HG03520 (cell line): ENCODE measurements at regions not wholly inside any gene's neighbourhood (a gene's known extent, or its start where the extent isn't known, plus 50 kb on each side); places are given as distances from the start of the nearest gene placed in this dataset.
A peak's percentile ranks its signal among the peaks of the same experiment; 100 is the strongest.

Experiments used
- ATAC-seq: cut with Tn5 transposase; IDR thresholded peaks from one replicate; pipeline ENCODE4 v1.9.1; 2021; ENCODE audit warnings: mild to moderate bottlenecking, moderate library complexity; ENCODE audit not compliant: unreplicated experiment

DNA sequence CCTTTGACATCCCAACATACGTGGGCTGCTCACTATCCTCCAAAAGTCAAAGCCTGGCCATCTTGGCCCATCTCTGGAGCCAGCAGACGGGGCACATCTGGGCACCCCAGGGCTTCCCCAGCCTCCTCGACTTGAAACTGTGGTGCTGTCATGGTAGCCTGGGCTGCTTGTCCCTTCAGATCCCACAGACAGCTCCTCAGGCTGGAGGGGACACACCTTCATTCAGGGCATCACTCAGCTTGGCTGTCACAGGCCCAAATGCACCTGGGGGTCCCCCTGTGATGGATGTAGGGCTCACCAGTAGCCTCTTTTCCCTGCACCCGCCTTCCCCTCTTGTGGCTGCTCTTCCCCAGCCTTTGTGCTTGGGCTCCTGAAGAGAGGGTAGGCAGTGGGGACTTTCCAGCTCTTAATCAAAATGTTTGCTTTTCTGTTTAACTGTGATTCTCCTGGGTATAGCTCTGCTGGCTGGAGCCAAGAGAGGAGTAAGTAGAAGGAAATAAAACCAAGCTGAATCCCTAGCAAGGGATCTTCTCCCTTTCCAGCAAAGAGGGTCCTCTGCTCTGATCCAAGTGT, 92.3 kb downstream of the GYPC start:
- ATAC-seq = no peak

DNA sequence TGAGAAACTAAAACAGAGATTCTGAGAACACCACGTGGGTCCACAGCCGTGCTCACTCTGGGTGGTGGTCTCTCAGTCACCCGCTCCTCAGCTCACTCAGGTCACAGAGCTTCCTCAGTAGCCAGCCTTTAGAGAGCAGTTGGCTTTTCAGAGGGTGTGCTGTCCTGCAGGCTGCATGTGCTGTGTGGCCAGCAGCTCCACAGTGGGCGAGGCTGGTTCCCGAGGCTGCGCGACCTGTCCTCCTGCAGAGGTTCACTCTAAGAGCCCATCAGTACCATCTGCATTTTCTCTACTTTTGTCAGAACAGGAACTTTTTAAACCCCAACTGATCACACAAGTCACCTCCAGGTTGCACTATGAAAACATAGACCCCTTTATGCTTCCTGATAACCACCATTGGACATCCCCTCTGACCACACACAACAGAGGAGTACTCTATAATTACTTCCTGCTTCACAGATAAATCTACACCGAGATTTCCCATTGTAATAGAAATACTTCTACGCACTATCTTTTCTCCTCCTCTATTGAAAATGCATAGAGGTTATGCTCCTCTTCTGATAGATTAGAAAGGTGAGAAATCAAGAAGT, 93.1 kb downstream of the GYPC start:
- peak; percentile 57 for ATAC-seq

DNA sequence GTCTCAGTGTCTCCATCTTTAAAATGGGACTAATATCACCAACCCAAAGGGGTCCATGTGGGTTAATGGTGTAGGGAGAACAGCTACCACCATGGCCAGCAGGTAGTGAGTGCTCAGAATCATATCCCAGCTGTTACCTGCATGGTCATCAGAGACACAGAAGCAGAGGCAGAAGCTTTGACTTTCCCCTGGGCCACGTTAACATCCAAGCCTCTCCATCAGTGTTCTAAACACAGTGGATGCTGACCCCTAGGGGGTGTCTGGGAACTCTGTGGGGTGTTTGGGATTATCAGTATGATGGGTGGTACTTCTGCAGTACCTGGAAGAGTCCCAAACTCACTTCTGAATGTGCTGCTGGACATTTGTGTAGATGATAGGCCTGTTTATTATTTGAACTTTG, 93.6 kb downstream of the GYPC start:
- peak; percentile 45 for ATAC-seq

DNA sequence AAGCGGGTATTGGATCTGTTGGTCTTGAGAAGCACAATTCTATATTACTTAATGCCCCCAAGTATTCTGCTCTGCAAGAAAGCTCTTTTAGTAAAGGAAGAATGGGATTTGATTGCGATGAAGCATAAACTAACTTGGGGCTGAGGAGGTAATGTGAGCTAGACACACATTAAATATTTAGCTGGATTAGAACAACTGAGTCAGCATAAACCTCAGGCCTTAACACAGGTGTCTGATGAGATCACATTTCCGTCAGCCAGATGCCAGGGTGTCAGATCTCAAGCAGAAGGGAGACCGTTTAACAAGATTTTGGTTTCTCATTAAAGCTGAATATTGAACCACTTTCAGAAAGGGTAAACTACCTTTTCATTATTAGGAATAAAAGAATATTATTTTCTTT, 94.5 kb downstream of the GYPC start:
- no peak for ATAC-seq

DNA sequence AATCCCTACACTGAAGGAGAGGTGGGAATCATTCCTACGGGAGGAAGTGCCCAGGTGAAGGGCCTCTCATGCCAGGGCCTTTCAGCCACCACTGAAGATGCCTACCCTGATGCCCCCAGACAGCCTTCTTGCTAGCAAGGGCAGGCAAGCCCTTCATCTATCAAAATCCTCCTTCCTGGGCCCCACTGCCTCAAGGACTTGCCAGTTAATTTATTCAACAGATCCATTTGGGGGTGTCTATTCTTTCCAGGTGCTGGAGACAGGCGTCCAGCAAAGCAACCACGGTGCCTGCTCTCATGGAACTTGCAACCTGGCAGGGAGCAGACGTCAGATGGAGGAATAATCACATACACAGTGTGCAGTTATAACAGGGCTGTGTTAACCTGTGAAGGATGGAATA, 95.5 kb downstream of the GYPC start:
- no peak for ATAC-seq

DNA sequence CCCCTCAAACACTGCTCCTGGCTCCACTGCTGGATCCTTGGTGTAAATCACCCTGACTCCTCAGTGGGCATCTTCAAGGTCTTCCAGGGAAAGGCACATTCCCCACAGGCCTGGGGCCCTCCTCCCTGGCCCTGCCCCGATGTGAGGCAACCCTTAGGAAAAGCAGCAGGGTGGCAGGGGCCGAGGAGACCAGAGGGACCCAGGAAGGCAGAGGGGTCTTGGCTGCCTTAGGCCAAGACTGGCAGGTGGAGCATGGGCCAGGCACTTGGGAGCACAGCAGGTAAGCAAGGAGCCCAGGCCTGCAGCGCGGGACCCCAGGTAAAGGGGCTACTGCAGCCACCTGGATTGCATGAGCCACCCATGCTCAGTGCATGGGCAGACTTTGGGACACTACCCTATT, 96.9 kb downstream of the GYPC start:
- no peak for ATAC-seq

DNA sequence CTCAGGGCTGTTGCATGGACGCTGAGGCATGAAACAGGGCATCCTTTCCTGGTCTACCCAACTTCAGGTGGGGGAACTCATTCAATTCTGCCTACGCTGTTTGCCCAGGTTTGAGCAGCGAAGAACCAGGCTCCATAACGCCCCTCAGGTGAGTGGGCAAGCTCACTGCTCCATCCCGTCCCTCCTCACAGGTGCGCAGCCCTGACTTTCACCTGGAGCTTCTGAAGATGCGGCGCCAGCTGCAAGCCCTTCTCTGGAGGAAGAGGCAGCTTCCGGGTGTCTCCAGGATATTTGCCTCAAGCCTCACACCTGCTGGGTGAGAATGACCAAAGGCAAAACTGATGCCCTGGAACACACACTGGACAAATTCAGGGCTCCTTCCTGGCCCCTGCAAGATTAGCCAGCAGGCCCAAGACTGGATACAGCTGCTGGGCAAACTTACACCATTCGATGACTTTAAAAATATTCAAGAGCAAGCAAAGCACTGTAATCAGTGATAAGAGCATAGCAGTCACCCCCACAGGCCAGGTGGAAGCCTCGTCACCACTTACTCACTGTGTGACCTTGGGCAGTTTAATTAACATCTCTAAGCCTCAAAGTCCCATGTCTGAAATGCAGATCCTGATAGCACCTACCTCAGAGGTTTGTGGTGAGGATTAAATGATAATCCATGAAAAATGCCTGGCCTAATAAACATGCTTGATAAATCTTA, 97.7 kb downstream of the GYPC start:
- no peak for ATAC-seq

DNA sequence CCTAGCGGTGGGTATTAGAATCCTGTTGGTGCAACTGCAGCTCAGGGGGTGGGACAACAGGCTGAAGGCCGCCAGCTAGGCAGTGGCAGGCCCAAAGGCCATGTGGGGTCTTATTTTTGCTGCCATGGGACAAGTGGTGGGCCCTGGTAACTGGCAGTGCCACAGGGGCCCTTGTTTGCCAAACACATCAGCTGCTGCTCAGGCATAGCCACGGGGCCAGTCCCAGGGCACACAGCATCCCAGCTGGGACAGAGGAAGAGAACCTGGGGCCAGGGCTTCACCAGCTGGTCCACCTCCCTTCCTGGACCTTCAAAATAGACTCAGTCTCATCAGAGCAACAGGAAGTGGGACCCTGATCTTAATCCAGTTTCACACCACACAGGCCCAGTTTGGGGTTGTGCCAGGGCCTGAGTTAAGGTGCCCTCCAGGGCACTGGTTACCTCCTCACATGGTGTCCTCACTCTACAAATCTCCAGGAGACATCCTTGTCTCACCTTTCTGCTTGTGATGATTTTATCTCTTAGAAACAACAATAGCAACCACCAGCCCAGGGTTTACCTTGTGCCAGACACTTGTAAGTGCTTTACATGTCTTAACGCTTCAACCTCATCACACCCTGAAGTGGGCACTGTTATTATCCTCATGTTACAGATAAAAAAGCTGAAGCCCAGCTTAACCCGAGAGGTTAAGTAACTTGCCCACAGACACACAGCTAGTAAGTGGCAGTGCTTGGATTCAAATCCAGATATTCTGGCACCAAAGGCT, 98.5 kb downstream of the GYPC start:
- no peak for ATAC-seq

DNA sequence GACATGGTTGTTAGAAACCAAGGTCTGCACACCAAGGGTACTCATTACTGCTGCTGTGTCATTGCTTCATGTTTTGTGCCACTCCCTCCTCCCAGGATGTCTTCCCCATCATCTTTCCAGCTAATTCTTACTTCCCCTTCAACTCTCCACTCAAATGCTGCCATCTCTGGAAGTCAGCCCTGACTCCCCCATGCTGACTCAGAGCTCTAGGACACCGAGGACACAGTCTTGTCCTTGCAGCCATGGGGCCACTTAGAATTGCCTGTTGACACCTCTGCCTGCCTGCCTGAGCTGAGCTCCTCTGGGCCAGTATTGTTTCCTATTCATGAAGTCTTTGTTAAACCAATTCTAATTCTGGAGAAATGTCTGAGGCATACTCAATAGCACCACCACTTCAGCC, 100.2 kb downstream of the GYPC start:
- ATAC-seq = no peak

DNA sequence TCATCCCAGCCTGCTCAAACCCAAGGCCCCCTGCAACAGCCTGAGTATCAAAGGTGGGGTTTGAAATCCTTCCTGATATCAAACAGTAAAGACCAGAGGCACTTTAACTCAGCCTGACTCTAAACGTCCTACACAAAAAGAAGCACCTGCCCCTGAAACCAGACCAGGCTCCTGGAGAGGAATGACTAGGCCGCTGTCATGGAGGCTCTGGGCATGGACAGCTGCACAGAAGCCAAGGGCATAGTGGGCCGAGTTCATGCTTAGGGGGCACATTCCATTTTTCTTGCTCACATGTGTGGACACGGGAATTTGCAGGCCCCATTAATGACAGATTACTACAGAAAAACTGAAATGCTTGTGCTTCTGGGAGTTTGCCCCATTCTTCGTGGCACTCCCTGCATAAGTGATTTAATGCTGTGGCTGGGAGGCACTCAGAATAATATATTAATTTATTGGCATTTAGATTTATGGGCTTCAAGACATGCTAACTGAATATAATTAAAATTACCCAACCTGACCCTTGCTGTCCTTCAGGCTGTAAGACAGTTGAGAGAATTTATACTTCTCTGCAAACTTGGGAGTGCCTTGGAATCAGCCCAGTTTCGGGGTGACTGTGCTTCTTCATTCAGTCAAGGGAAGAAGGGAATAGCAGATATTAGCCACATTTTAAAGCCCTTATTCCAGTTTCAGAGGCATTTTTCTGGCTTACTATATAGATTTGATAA, 105.5 kb downstream of the GYPC start:
- ATAC-seq = no peak

DNA sequence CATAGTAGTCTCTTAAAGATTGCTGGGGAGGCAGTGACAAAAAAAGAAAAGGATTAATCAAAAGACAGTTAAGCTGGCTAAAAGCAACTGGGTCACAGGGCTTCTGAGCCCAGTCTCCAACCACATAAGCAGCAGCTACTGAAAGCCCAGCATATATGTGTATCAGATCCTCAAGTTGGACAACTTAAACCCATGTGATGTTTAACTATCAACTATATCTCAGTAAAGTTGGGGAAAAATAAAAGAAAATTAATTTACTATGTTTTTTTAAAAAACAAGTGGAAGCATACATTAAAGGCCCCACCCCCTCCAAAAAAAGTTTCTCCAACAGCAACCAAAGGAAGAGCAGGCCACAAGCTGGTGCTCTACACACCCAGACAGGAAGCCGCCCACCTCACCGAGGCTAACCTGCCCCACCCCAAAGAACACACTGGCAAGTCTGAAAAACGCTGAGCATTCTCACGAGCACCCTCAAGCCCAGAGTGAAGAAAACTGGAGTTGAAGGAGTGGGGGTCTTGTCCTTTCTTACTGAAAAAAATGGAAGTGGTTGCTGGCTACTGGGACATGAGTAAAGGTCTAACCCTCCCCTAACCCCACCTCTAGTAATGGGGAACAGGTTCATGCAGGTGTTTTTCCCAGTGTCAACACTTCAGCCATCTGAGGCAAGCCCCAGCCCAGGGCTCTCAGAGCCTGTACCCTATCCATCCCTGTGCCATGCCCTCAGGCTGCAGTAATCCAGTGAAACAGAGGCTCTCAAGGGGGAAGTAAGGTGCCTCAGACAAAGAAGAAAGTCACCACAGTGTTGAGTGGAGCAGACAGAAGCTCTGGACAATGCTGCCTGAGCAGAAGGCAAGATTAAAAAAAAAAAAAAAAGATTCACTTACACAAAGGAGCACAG, 106.3 kb downstream of the GYPC start:
- ATAC-seq = peak; percentile 49

DNA sequence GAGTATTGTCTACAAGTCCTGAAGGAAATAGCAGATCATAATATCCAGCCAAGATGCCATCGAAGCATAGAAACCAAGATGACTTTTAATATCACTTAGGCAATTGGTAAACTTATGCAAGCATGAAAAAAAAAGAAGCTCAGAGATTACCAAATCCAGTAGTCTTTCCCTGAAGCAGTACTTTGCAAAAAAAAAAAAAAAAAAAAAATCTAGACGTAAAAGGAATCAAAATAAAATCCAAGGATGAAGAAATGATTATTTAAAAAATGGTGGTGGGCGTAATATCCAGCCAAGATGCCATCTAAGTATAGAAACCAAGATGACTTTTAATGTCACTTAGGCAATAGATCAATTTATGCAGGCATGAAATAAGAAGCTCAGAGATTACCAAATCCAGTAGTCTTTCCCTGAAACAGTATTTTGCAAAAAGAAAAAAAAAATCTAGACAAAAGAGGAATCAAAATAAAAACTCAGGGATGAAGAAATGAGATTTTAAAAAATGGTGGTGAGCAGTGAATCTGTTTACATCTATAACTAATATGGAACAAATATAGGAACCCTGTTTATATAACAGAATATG, 108.8 kb downstream of the GYPC start:
- no peak for ATAC-seq

DNA sequence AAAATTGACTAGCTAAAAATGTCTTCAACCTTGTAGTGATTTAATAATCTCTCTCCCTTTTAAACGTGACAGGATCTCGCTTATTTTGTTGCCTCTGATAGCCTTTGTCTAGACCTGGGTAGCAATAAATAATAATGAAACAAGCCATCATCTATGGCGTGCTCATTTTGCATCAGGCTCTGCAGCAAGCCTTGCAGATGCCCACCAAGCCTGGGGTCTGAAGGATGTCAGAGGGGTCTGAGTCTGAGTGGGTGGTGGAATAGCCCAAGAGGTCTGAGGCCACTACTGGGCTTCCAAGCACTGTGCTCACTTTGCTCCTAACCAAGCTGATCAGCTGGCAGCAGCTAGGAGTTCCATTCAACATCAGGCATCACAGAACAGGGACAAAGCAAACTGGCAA, 109.4 kb downstream of the GYPC start:
- no peak for ATAC-seq

DNA sequence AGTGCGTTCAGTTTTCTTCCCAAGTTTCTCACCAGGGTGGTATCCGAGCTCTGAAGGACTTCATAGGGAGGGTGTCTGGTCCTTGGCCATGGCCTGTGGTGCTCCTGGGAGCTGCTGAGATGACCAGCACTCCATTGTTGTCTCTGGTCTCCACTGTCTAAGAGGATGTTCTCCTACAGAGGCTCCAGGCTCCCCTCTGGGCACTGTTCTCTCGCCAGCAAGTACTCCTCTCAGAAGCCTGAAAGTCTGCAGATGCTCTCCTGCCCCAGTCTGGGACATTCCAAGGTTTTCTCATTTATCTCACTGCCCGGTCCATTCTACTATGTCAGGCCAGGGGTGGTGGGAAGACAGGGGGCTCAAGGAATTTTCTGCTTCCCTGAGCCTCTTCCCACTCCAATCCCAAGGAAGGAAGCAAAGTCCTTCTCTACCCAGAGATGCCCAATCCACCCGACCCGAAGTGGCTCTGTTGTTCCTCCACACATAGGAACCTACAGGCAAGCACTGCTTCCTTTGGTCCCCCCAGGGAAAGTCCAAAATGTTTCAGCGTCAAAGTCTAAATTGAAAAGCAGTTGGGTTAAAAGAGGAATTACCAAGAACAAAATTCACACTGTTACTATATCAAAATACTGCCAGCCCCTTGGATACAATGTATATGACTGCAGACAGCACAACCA, 110.5 kb downstream of the GYPC start:
- ATAC-seq = no peak

DNA sequence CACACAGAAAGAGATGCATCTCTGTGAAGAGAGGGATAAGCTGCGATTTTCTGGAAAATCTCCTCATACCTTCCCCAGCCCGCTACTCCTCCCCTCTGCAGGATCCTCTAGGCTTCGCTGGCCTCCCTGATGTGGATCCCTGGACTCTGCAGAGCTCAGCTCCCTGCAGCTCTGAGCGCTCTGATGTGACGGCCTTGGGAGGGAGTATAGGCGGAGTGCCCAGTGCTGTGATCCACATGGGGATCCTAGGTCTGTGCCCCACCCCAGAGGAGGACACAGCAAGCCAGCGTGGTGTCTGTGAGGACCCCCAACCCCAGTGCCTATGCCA, 111.0 kb downstream of the GYPC start:
- ATAC-seq = no peak

DNA sequence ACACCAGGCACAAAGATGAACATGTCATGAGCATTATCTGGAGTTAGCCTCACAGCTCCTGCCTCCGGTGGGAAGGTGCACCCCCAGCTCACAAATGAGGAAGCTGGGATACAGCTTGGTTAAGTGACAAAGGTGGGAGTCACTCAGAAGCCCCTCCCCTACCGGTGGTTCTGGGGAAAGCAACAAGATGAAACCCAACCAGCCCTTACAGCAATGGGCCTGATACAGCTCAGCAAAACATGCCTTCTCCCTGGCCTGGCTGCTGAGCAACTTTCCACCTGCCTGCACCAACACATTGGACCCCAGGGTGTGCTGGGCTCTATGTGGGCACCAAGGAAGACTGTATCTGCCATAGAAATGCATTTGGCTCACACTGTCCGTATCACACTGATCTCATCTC, 113.2 kb downstream of the GYPC start:
- no peak for ATAC-seq

DNA sequence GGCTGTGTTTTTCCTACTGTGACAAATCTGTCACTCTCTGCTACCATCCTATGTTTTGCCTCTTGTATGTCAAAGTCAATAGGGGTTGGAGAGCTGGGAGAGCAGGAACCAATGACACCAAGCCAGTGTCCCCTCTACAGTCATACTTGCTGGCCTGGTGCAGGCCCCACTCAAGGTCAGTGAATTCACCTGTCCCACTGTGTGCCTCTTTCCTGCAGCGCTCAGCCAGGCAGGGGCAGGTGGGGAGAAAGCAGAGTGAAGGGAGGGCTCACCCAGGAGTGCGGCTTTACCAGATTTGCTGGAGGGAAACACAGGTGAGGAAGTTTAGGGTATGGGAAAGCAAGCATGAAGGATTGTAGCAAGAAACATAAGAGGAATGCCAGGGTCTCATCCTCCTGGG, 114.5 kb downstream of the GYPC start:
- no peak for ATAC-seq

DNA sequence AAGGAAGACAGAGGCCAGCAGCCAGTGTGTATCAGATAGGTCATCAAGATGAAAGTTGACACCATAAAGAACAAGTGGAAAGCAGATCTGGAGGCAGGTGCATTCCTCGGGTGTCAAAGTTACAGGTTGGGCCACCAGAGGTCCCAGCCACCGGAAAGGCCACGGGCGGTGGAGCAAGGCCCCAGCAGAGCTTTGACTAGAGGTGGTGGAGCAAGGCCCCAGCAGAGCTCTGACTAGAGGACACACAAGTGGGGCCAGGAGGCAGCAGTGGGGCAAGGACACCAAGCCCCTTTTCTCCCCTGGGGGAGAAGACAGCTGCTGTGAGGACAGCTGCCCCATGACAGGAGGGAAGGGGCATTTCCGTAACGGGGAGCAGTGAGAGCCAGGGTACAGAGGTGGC, 115.1 kb downstream of the GYPC start:
- ATAC-seq = no peak

DNA sequence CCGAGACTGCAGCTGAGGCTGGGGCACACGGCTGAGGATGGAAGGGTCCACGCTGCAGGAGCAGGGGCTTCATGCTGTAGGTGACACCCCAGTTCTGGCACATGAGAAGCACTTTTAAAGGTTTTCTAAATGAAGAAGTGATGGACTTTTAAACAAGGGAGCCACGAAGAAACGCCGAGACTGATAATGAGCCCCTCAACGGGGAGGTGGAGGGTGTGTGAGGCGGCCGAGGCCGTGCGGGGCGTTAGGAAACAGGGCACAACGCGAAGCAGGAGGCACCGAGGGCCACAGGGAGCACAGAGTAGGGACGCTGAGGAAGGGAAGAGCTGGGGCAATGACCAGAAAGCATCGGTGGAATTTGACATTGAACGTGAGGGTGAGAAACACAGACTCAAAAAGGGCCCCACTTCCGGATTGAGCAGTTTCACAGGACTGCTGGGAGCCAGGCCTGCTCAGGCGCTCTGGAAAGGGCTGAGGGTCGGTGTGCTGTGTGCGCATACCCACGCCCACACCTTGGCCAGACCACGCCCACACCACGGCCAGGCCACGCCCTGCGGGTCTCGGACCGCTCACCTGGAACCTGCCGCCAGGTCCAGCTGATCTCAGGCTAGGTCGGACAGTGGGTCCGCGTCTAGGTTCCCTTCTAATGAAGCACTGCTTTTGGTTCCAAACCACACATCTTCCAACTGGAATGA, 115.7 kb downstream of the GYPC start:
- ATAC-seq = no peak
